Endodermal cell (in vitro differentiated cells): ENCODE measurements at regions not wholly inside any gene's neighbourhood (a gene's known extent, or its start where the extent isn't known, plus 50 kb on each side); places are given as distances from the start of the nearest gene placed in this dataset.

ENCODE experiments used
- DNase-seq: peaks from one replicate; pipeline ENCODE4 v3.0.0-alpha.2; 2017
- H3K27ac ChIP-seq: 2 replicates; pipeline ENCODE4 v1.5.1; 2013; ENCODE audit warnings: mild to moderate bottlenecking, low read depth, low read length, moderate library complexity
- H3K27me3 ChIP-seq: 2 replicates; pipeline ENCODE4 v1.6.1; 2013; ENCODE audit warnings: mild to moderate bottlenecking, low read length, moderate library complexity; ENCODE audit not compliant: insufficient read depth, control insufficient read depth, poor library complexity, severe bottlenecking
- H3K36me3 ChIP-seq: 2 replicates; pipeline ENCODE4 v1.7.0; 2013; ENCODE audit warnings: mild to moderate bottlenecking, low read length, moderate library complexity; ENCODE audit not compliant: control insufficient read depth, insufficient read depth
- H3K4me1 ChIP-seq: one replicate; pipeline ENCODE4 v1.7.0; 2013; ENCODE audit warnings: low read length; ENCODE audit not compliant: control insufficient read depth, insufficient read depth
- H3K4me3 ChIP-seq: 2 replicates; pipeline ENCODE4 v1.5.1; 2013; ENCODE audit warnings: mild to moderate bottlenecking, low read length, moderate library complexity
- H3K9ac ChIP-seq: 2 replicates; pipeline ENCODE4 v1.6.1; 2013; ENCODE audit warnings: mild to moderate bottlenecking, low read length, moderate library complexity; ENCODE audit not compliant: poor library complexity, severe bottlenecking; ENCODE audit errors: extremely low read depth
- H3K9me3 ChIP-seq: 2 replicates; pipeline ENCODE4 v1.6.1; 2013; ENCODE audit warnings: mild to moderate bottlenecking, low read length, moderate library complexity; ENCODE audit not compliant: control insufficient read depth
- H3K27ac Mint-ChIP-seq: 2 replicates; pipeline ENCODE4 v1.8.0; 2020; ENCODE audit warnings: mixed read lengths
- H3K27me3 Mint-ChIP-seq: 2 replicates; pipeline ENCODE4 v1.8.0; 2021; ENCODE audit warnings: mild to moderate bottlenecking, mixed read lengths; ENCODE audit not compliant: insufficient read depth
- H3K36me3 Mint-ChIP-seq: 2 replicates; pipeline ENCODE4 v1.8.0; 2020; ENCODE audit warnings: low read depth, mixed read lengths
- H3K4me1 Mint-ChIP-seq: 2 replicates; pipeline ENCODE4 v1.8.0; 2020; ENCODE audit warnings: mixed read lengths
- H3K4me3 Mint-ChIP-seq: 2 replicates; pipeline ENCODE4 v1.8.0; 2020; ENCODE audit warnings: mild to moderate bottlenecking, moderate library complexity, mixed read lengths
- H3K9me3 Mint-ChIP-seq: 2 replicates; pipeline ENCODE4 v1.8.0; 2020; ENCODE audit warnings: mild to moderate bottlenecking, mixed read lengths
- WGBS, 2 experiments: methylation state at CpG; one replicate each; pipeline versions ENCODE4 v1.1.5 to v1.1.7; 2013; ENCODE audit warnings: missing lambda C conversion rate in 2 of 2, mixed read lengths in 1 of 2; ENCODE audit not compliant: insufficient coverage in 1 of 2, insufficient read length in 1 of 2; 5-methylcytosine and 5-hydroxymethylcytosine counted together
- TF ChIP-seq, protein P1 (sequence below): fragments of 200-600 bp; sonication (generic); conservative IDR thresholded peaks from 2 replicates; pipeline ENCODE4 v1.5.0; 2021; ENCODE audit warnings: antibody characterized with exemption, mild to moderate bottlenecking

DNA sequence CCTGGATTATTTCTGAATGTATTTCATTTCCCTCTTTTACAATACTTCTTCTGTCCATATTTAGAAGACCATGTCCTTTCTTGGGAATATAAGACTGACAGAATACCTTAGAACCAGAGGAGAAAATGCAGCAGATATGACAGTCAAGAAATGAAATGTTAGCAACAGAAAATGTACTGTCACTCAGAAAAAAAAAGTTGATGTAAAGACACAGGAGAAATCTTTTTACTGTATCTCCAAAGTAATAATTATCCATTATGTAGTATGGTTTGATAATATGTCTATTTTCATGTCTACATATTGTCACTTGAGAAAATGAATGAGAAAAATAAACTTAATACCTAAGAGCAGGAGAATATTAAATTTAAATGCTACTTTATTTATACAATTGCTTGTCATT is 652.1 kb downstream of the GABRG2 start:
- no peak overlapping the region for H3K27ac ChIP-seq
- no peaks in the 10 kb centered on the region for H3K27me3 ChIP-seq
- no peaks in the 10 kb centered on the region for H3K4me1 ChIP-seq
- H3K4me1 Mint-ChIP-seq: no peaks in the 10 kb centered on the region
- peaks cover under 1% of the 10 kb centered on the region for H3K27me3 Mint-ChIP-seq
- H3K36me3 Mint-ChIP-seq: peaks cover 4% of the 10 kb centered on the region
- TF ChIP-seq, protein P1, sequence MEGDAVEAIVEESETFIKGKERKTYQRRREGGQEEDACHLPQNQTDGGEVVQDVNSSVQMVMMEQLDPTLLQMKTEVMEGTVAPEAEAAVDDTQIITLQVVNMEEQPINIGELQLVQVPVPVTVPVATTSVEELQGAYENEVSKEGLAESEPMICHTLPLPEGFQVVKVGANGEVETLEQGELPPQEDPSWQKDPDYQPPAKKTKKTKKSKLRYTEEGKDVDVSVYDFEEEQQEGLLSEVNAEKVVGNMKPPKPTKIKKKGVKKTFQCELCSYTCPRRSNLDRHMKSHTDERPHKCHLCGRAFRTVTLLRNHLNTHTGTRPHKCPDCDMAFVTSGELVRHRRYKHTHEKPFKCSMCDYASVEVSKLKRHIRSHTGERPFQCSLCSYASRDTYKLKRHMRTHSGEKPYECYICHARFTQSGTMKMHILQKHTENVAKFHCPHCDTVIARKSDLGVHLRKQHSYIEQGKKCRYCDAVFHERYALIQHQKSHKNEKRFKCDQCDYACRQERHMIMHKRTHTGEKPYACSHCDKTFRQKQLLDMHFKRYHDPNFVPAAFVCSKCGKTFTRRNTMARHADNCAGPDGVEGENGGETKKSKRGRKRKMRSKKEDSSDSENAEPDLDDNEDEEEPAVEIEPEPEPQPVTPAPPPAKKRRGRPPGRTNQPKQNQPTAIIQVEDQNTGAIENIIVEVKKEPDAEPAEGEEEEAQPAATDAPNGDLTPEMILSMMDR: no peak
- no peak for DNase-seq
- no peak overlapping the region for H3K27ac Mint-ChIP-seq
- H3K9me3 ChIP-seq: peaks cover 11% of the 10 kb centered on the region
- H3K36me3 ChIP-seq: no peaks in the 10 kb centered on the region
- peaks cover 25% of the 10 kb centered on the region for H3K9me3 Mint-ChIP-seq
- no peak overlapping the region for H3K4me3 ChIP-seq
- H3K4me3 Mint-ChIP-seq: no peak overlapping the region
- no peak overlapping the region for H3K9ac ChIP-seq

DNA sequence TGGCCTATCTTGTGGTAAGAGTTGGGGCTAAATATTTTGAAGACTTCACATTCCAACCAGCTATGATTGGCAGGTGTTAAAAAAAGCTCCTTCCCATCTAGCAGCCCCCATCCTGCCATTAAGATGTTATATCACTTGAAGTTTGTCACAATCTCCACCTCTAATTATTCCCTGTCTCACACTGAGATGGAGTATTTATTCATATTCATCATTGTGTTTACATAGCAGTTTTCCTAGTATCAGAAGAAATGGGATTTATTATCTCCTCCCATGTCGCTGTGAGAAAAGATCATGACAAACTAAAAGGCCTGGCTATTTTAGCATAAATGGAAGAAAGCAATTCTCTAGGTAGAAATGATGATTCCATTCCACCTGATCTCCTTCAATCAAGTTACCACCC is 653.6 kb downstream of the GABRG2 start:
- Mint-ChIP-seq H3K4me1 (no peaks in the 10 kb centered on the region), H3K4me3 (no peak overlapping the region), H3K27me3 (no peaks in the 10 kb centered on the region), H3K9me3 (peaks cover 25% of the 10 kb centered on the region), H3K27ac (no peak overlapping the region), H3K36me3 (peaks cover 4% of the 10 kb centered on the region)
- H3K27me3 ChIP-seq: no peaks in the 10 kb centered on the region
- H3K36me3 ChIP-seq: no peaks in the 10 kb centered on the region
- TF ChIP-seq, protein P1: no peak
- H3K27ac ChIP-seq: no peak overlapping the region
- peaks cover 11% of the 10 kb centered on the region for H3K9me3 ChIP-seq
- H3K4me3 ChIP-seq: no peak overlapping the region
- no peaks in the 10 kb centered on the region for H3K4me1 ChIP-seq
- WGBS, 2 experiments: 100% methylated on average over 1 of the region's 1 CpG
- no peak for DNase-seq
- H3K9ac ChIP-seq: no peak overlapping the region

DNA sequence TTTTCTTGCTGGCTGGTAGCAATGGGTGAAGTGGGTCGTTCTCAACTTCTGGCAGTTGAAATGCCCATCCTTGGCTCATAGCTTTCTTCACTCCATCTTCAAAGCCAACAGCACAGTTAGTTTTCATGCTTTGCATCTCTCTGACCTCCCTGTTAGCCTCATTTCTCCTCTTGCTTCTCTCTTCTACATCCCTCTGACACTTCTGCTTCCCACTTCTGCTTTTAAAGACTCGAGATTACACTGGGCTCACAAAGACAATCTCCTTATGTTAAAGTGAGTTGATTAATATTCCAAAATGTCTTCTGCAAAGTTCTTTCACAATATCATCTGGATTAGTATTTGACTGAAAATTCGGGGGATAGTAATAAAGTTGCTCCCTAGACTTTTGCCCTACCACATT is 684.8 kb upstream of the CCNG1 start:
- H3K4me1 ChIP-seq: no peaks in the 10 kb centered on the region
- no peaks in the 10 kb centered on the region for H3K9me3 ChIP-seq
- no peaks in the 10 kb centered on the region for H3K27me3 ChIP-seq
- H3K4me3 ChIP-seq: no peak overlapping the region
- no peak overlapping the region for H3K27ac ChIP-seq
- H3K9me3 Mint-ChIP-seq: no peaks in the 10 kb centered on the region
- WGBS, 2 experiments: 81 to 100% methylated on average over 1 to 3 of the region's 3 CpGs
- H3K4me3 Mint-ChIP-seq: no peak overlapping the region
- H3K4me1 Mint-ChIP-seq: no peaks in the 10 kb centered on the region
- DNase-seq: no peak
- H3K36me3 Mint-ChIP-seq: no peaks in the 10 kb centered on the region
- H3K27ac Mint-ChIP-seq: no peak overlapping the region
- no peak overlapping the region for H3K9ac ChIP-seq
- TF ChIP-seq, protein P1: no peak
- H3K36me3 ChIP-seq: no peaks in the 10 kb centered on the region
- H3K27me3 Mint-ChIP-seq: no peaks in the 10 kb centered on the region
